OCI-LY7 (cell line): ENCODE measurements at regions not wholly inside any gene's neighbourhood (a gene's known extent, or its start where the extent isn't known, plus 50 kb on each side); places are given as distances from the start of the nearest gene placed in this dataset.

ENCODE experiments used
- BruUV-seq: library from RNA; stranded (reverse); fragments of 400-500 nt; replicated peaks from 2 replicates; lab custom pipeline; 2021; lab: Mats Ljungman, UMichigan
- CTCF ChIA-PET: fragments of 300-600 bp; sonication (Branson Sonifier 250); formaldehyde crosslinking; loops from one replicate; lab custom pipeline; 2022; ENCODE audit warnings: antibody characterized with exemption; ENCODE audit not compliant: unreplicated experiment; lab: Charles Lee
- POLR2A ChIA-PET: fragments of 300-600 bp; sonication (Branson Sonifier 250); formaldehyde crosslinking; loops from one replicate; lab custom pipeline; 2022; ENCODE audit warnings: antibody characterized with exemption; lab: Charles Lee
- DNase-seq: peaks from one replicate; pipeline ENCODE4 v3.0.0-alpha.2; 2015; ENCODE audit warnings: low spot score
- H2AFZ ChIP-seq: fragments of 200-600 bp; sonication (generic), shearing (Covaris generic); 2 replicates; pipeline ENCODE4 v1.6.1; 2014; ENCODE audit warnings: mild to moderate bottlenecking, antibody characterized with exemption, low read length, moderate library complexity
- H3K27ac ChIP-seq: fragments of 200-600 bp; sonication (generic); 2 replicates; pipeline ENCODE4 v1.5.1; 2014; ENCODE audit warnings: mixed run types, low read depth, mild to moderate bottlenecking, moderate library complexity, low read length, inconsistent platforms; ENCODE audit not compliant: poor library complexity, severe bottlenecking
- H3K36me3 ChIP-seq: fragments of 200-600 bp; sonication (generic); 2 replicates; pipeline ENCODE4 v1.6.1; 2014; ENCODE audit warnings: mild to moderate bottlenecking, antibody characterized with exemption, low read length, moderate library complexity, mixed read lengths; ENCODE audit not compliant: insufficient read depth
- H3K4me1 ChIP-seq: fragments of 200-600 bp; sonication (generic); 2 replicates; pipeline ENCODE4 v1.5.1; 2014; ENCODE audit warnings: mild to moderate bottlenecking, low read length; ENCODE audit not compliant: insufficient read depth, poor library complexity, severe bottlenecking
- H3K4me2 ChIP-seq: fragments of 200-600 bp; sonication (generic); 2 replicates; pipeline ENCODE4 v1.6.1; 2014; ENCODE audit warnings: mild to moderate bottlenecking, low read length
- H3K4me3 ChIP-seq: fragments of 200-600 bp; sonication (generic); 2 replicates; pipeline ENCODE4 v1.5.1; 2014; ENCODE audit warnings: mild to moderate bottlenecking, low read depth, low read length; ENCODE audit not compliant: poor library complexity, severe bottlenecking
- H3K79me2 ChIP-seq: fragments of 200-600 bp; sonication (generic); 2 replicates; pipeline ENCODE4 v1.6.1; 2016; ENCODE audit warnings: low read depth, mild to moderate bottlenecking, low read length, moderate library complexity, mixed read lengths; ENCODE audit not compliant: insufficient read depth
- H3K9me2 ChIP-seq: fragments of 200-600 bp; sonication (generic); 2 replicates; pipeline ENCODE4 v1.6.1; 2016; ENCODE audit warnings: mild to moderate bottlenecking, low read length, mixed read lengths; ENCODE audit not compliant: insufficient read depth
- H3K9me3 ChIP-seq: fragments of 200-600 bp; sonication (generic); 2 replicates; pipeline ENCODE4 v1.6.1; 2014; ENCODE audit warnings: mild to moderate bottlenecking, mixed run types, low read length, mixed read lengths
- H4K20me1 ChIP-seq: fragments of 200-600 bp; sonication (generic); 2 replicates; pipeline ENCODE4 v1.6.1; 2014; ENCODE audit warnings: mild to moderate bottlenecking, antibody characterized with exemption, low read length, moderate library complexity, mixed read lengths; ENCODE audit not compliant: insufficient read depth
- CTCF ChIP-seq: fragments of 200-600 bp; sonication (generic); conservative IDR thresholded peaks from 2 replicates; pipeline ENCODE4 v1.5.1; 2014; ENCODE audit warnings: mild to moderate bottlenecking, antibody characterized with exemption, low read length, moderate library complexity, mixed read lengths
- EZH2phosphoT487 ChIP-seq: fragments of 200-600 bp; sonication (generic); IDR thresholded peaks from 2 replicates; pipeline ENCODE4 v1.6.1; 2018; ENCODE audit warnings: low read depth, borderline replicate concordance, mild to moderate bottlenecking, mixed run types, antibody characterized with exemption, low read length, moderate library complexity, mixed read lengths
- intact Hi-C: fragments of 100-400 bp; cut with micrococcal nuclease; formaldehyde crosslinking; loops from one replicate; pipeline ENCODE4 v1.10.0; 2022; ENCODE audit not compliant: unreplicated experiment

- CTCF ChIA-PET, result no interaction called here
- no peak for DNase-seq
- POLR2A ChIA-PET, result interaction anchor here (0.7 kb wide), 1 partner anchor 94 kb away, joined by 3 read pairs; no protein-coding TSS in a partner anchor
- BruUV-seq, result no TSS peak
- Histone ChIP-seq H3K79me2 (no peaks in the 10 kb centered on the region), H3K4me1 (peaks cover 1% of the 10 kb centered on the region), H3K36me3 (no peaks in the 10 kb centered on the region), H3K9me2 (no peaks in the 10 kb centered on the region), H3K27ac (no peak overlapping the region), H2AFZ (no peak overlapping the region), H3K4me2 (no peak overlapping the region), H3K4me3 (no peak overlapping the region), H3K9me3 (no peaks in the 10 kb centered on the region), H4K20me1 (no peaks in the 10 kb centered on the region)
- intact Hi-C loops, result no loop called here
- TF ChIP-seq CTCF, result no peak
- TF ChIP-seq EZH2phosphoT487, result no peak
Measured at GRCh38 chr2:177327009-177327408, 62.5 kb upstream of the NFE2L2 start.

- intact Hi-C loops, result no loop called here
- Histone ChIP-seq H3K4me1 (peaks cover 8% of the 10 kb centered on the region), H2AFZ (no peak overlapping the region), H3K36me3 (no peaks in the 10 kb centered on the region), H3K27ac (no peak overlapping the region), H3K4me3 (no peak overlapping the region), H3K4me2 (no peak overlapping the region), H4K20me1 (no peaks in the 10 kb centered on the region), H3K79me2 (no peaks in the 10 kb centered on the region), H3K9me3 (no peaks in the 10 kb centered on the region), H3K9me2 (no peaks in the 10 kb centered on the region)
- CTCF ChIA-PET, result no interaction called here
- no TSS peak for BruUV-seq
- POLR2A ChIA-PET, result no interaction called here
- TF ChIP-seq CTCF, result no peak
- TF ChIP-seq EZH2phosphoT487, result no peak
- no peak for DNase-seq
Measured at GRCh38 chr2:177328056-177328455, 63.5 kb upstream of the NFE2L2 start.

- CTCF ChIA-PET, result interaction anchor here (1.2 kb wide), 1 partner anchor 165 kb away, joined by 7 read pairs; no protein-coding TSS in a partner anchor
- intact Hi-C loops, result no loop called here
- Histone ChIP-seq H3K9me2 (no peaks in the 10 kb centered on the region), H3K4me2 (no peak overlapping the region), H3K36me3 (no peaks in the 10 kb centered on the region), H3K27ac (no peak overlapping the region), H3K9me3 (no peaks in the 10 kb centered on the region), H4K20me1 (no peaks in the 10 kb centered on the region), H3K79me2 (no peaks in the 10 kb centered on the region), H3K4me1 (peaks cover 8% of the 10 kb centered on the region), H3K4me3 (no peak overlapping the region), H2AFZ (no peak overlapping the region)
- POLR2A ChIA-PET, result interaction anchor here (0.9 to 1.2 kb wide), 2 partner anchors 57 to 148 kb away, joined by 3 to 6 read pairs; no protein-coding TSS in a partner anchor
- DNase-seq, result no peak
- BruUV-seq, result no TSS peak
- TF ChIP-seq CTCF, result no peak
- TF ChIP-seq EZH2phosphoT487, result no peak
Measured at GRCh38 chr2:177329064-177329463, 63.5 kb upstream of the AGPS start.
